ENCODE measurements at regions not wholly inside any gene's neighbourhood (a gene's known extent, or its start where the extent isn't known, plus 50 kb on each side); places are given as distances from the start of the nearest gene placed in this dataset.

- Histone ChIP-seq H3K4me1 (no peaks in the 10 kb centered on the region), H3K4me3 (no peak overlapping the region), H3K27ac (no peak overlapping the region), H3K27me3 (no peaks in the 10 kb centered on the region), H3K36me3 (no peaks in the 10 kb centered on the region), H3K9me3 (no peaks in the 10 kb centered on the region)
- ATAC-seq (no peak), DNase-seq (no peak)
- intact Hi-C loops (cut with DNase I) = no loop called here
- TF ChIP-seq CTCF (IDR thresholded peaks at IDR 0.05) = no peak
Measured at GRCh38 chrY:8494396-8494795, 842.9 kb upstream of the TSPY4 start.

DNA sequence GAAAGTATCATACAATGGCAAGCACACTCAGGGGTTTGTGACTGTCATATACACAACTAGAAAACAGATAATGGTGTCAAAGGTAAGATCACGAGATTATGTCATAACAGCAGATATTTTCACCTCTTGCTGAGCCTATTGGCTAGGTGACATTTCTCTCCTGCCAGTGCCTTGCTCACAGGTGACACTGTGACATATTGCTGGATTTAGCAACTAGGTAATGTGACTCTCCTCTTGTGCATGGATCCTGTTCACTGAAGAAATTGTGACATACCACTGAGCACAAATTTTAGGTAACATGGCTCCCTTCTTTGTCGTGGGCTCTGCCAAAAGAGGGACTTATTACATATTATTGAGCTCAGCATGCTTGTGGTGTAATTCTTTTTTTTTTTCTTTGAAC is 842.0 kb upstream of the TSPY4 start:
- H3K9me3 ChIP-seq = no peaks in the 10 kb centered on the region
- no peak for TF ChIP-seq CTCF (IDR thresholded peaks at IDR 0.05)

DNA sequence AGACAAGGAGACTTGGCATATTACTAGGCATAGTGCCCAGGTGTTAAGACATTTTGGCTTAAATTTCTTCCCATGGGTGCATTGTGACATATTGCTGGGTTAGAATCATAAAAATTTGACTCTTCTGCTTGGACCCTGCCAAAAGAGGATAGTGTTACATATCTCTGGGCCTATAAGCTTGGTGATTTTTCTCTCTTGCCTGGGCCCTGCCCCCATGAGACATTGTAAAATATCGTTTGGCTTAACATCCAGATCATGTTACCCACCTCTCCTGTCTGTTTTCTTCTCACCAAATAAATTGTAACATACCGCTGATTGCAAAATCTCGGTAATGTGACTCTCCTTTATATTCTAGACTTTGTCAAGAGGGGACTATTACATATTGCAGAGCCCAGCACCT is 836.4 kb upstream of the TSPY4 start:
- no peak for ATAC-seq
- no peak overlapping the region for H3K27ac ChIP-seq
- no peak for TF ChIP-seq CTCF (IDR thresholded peaks at IDR 0.05)

More for the DNA sequence above, 842.0 kb upstream of the TSPY4 start:
- no peak overlapping the region for H3K27ac ChIP-seq
- no peak for DNase-seq
- no peak for ATAC-seq
- H3K4me3 ChIP-seq = no peak overlapping the region
- H3K27me3 ChIP-seq = no peaks in the 10 kb centered on the region
- no peaks in the 10 kb centered on the region for H3K36me3 ChIP-seq
- no peaks in the 10 kb centered on the region for H3K4me1 ChIP-seq
- intact Hi-C loops (cut with DNase I) = no loop called here

GRCh38 chrY:8533468-8533867 is 803.8 kb upstream of the TSPY4 start:
- Histone ChIP-seq H3K4me3 (no peak overlapping the region), H3K4me1 (no peaks in the 10 kb centered on the region), H3K27me3 (no peaks in the 10 kb centered on the region), H3K9me3 (no peaks in the 10 kb centered on the region), H3K36me3 (no peaks in the 10 kb centered on the region), H3K27ac (no peak overlapping the region)
- no peak for TF ChIP-seq CTCF (IDR thresholded peaks at IDR 0.05)
- DNase-seq (no peak), ATAC-seq (no peak)
- intact Hi-C loops (cut with DNase I) = no loop called here

More for the DNA sequence above, 836.4 kb upstream of the TSPY4 start:
- DNase-seq = no peak
- intact Hi-C loops (cut with DNase I) = no loop called here
- no peaks in the 10 kb centered on the region for H3K27me3 ChIP-seq
- H3K36me3 ChIP-seq = no peaks in the 10 kb centered on the region
- H3K9me3 ChIP-seq = no peaks in the 10 kb centered on the region
- H3K4me1 ChIP-seq = no peaks in the 10 kb centered on the region
- H3K4me3 ChIP-seq = no peak overlapping the region

GRCh38 chrY:8535704-8536103 is 801.6 kb upstream of the TSPY4 start:
- TF ChIP-seq CTCF (IDR thresholded peaks at IDR 0.05) = no peak
- Histone ChIP-seq H3K27ac (no peak overlapping the region), H3K36me3 (no peaks in the 10 kb centered on the region), H3K4me3 (no peak overlapping the region), H3K9me3 (no peaks in the 10 kb centered on the region), H3K4me1 (no peaks in the 10 kb centered on the region), H3K27me3 (no peaks in the 10 kb centered on the region)
- DNase-seq (no peak), ATAC-seq (no peak)
- intact Hi-C loops (cut with DNase I) = no loop called here
